GM21786 (cell line): ENCODE measurements at regions not wholly inside any gene's neighbourhood (a gene's known extent, or its start where the extent isn't known, plus 50 kb on each side); places are given as distances from the start of the nearest gene placed in this dataset.

Experiments
- ATAC-seq: cut with Tn5 transposase; IDR thresholded peaks from one replicate; pipeline ENCODE4 v1.9.1; 2021; ENCODE audit not compliant: unreplicated experiment

DNA sequence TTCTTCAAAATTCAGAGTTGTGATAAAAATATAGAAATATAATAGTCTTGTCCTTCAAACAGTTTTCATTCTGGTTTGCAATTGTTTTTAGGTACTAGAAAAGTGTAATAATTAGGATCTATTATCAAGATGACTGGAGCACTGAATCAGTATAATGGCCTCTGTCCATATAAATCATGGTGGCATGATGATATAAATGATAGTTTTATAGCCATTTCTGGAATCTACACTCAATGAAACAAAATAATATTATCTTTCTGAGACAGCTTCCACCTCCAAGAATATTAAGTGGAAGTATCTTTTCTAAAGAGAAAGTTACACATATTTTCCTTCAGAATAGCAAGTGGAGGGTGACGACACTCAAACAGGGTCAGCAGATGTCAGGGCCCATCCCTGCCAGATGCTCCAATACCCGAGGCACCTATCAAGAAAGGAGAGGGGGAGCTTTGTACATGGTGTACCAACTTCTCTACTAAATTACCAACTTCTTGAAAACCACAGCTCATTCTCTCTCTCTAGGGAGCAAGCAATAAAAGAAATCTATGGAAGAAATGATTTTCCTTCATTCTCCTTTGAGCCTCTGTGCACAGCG, 882.7 kb upstream of the CHAC2 start:
- no peak for ATAC-seq

DNA sequence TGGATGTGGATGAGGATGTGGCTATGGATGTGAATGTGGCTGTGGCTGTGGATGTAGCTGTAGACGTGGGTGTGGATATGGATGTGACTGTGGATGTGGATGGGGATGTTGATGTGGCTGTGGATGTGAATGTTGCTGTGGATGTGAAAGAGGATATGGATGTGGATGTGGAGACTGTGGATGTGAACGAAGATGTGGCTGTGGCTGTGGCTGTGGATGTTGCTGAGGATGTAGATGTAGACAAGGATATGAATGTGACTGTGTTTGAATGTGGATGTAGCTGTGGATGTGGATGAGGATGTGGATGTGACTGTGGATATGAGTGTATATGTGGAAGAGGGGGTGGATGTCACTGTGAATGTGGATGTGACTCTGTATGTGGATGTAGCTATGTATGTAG, 884.6 kb upstream of the CHAC2 start:
- no peak for ATAC-seq

GRCh38 chr2:52881606-52882005, 886.0 kb upstream of the CHAC2 start:
- no peak for ATAC-seq

GRCh38 chr2:52880872-52881271, 886.7 kb upstream of the CHAC2 start:
- ATAC-seq: no peak

DNA sequence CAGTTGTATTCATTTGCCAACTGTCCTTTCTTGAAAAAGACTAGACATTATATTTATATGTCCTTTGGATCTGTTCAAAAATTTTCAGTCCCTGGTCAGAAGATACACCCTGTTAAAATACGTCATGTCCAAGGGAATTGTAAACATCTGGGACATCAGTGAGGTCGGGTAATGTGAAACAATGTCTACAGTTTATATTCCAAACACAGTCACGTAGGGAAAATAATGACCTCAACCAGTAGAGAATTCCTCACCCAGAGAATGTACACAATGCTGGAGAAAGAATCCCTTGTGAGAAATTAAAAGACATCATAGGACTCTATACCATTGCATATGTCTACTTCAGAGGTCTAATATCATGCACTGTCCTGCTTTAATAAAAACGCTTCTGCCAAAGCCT, 888.0 kb upstream of the CHAC2 start:
- ATAC-seq: no peak

DNA sequence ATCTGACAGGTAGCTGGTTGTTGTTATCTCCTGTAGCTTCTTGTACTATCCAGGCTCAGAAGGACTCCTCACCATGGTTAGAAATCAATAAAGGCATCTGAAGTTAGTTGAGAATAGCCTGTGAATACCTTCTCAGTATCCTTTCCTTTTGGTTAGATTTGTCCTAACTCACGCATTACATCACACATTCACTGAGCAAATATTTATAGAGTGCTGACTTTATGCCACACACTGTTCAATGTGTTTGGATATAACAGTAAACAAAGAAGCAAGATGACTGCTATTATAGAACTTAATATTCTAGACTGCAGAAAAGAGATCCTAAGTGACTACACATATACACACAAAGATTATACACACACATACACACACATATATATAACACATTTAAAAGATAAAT, 889.9 kb upstream of the CHAC2 start:
- no peak for ATAC-seq

DNA sequence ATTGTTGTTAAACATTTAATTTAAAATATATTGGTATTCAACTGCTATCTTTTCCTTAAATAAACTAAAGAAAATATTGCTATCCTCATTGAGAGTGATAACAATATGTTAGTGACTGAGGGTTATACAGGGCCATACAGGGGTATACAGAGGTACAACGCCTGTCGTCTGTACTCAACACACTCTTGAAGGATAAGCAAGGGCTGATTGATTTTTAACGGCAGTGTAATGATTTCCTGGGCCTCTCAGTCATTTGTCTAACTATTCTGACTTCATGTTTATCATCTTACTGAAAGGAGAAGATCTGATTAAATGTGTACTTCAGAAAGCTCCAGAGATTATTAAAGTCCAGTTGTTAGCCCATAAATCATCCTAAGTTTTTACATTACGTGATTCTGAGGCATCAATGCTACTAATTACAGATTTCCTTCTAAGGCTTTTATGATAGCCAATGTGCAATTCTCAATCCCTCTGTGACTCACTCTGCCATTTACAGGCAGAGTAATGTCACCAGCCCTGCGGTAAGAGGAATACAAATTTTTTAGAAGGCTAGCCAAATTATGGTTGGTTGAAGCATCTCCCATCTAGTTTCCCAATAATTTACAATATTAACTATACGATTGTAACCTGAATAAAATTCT, 893.0 kb upstream of the CHAC2 start:
- no peak for ATAC-seq

DNA sequence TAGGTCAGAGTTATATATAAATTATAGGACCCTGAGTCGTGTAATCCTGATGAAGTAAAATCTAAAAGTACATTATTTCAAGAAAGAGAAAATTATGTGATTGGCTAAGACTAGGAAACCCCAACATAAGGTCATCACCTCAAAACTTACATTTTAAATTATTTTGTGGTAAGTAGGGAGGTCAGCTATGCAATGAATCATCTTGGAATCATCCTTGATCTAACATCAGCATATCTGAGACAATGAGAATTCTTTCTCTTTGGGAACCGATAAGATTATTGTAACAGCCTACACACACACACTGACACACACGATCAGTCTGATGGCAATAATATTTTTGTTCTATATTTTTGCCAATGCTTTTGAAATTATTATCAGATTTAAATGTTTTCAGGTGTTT, 904.8 kb upstream of the CHAC2 start:
- no peak for ATAC-seq

DNA sequence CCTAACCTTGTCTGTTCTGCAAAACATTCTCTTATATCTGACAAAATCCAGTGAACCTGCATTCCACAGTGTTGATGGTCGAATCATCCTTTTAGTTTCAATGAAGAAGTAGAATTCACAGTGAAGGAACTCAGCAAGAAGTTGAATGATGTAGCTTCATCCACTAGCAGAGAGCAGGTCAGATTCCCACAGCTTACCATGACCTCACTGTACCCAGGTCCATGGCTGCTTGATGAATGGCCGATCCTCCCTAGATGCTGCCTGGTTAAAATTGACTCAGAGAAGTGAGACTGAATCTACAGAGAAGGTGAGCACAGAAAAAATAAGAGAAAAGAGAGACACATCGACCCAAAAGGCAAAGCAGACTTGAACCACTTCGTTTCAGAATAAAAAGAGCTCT, 906.0 kb upstream of the CHAC2 start:
- ATAC-seq: no peak

DNA sequence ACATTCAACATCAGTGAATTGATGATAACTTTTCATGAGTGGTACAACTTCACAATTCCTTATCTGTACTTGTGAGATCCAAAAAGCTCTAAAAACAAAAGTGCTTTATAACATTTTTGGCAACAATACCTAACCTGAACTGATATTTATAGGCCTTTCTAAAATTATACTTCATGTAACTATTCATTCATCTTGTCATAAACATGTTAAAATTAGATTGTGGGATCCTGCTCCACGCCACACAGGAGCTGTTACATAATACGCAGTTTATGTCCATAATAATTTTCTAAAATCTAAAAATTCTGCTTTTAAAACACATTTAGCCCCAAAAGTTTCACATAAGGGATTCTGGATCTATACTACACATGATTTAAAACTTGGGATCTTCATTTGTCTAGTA, 908.5 kb upstream of the CHAC2 start:
- ATAC-seq: no peak

GRCh38 chr2:52857722-52858121, 909.9 kb upstream of the CHAC2 start:
- ATAC-seq: no peak

DNA sequence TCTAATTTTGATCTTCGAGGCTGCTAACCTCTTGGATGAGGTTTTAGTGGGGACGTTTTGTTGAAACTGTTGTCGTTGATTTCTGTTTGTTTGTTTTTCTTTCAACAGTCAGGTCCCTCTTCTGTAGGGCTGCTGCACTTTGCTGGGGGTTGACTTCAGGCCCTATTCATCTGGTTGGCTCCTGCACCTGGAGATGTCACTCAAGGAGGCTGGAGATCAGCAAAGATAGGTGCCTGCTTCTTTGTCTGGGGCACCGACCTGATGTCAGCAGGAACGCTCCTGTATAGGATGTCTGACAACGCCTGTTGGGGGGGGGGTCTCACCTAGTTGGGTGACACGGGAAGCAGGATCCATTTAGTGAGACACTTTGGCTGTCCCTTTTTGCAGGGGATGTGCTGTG, 915.6 kb upstream of the CHAC2 start:
- ATAC-seq: no peak

DNA sequence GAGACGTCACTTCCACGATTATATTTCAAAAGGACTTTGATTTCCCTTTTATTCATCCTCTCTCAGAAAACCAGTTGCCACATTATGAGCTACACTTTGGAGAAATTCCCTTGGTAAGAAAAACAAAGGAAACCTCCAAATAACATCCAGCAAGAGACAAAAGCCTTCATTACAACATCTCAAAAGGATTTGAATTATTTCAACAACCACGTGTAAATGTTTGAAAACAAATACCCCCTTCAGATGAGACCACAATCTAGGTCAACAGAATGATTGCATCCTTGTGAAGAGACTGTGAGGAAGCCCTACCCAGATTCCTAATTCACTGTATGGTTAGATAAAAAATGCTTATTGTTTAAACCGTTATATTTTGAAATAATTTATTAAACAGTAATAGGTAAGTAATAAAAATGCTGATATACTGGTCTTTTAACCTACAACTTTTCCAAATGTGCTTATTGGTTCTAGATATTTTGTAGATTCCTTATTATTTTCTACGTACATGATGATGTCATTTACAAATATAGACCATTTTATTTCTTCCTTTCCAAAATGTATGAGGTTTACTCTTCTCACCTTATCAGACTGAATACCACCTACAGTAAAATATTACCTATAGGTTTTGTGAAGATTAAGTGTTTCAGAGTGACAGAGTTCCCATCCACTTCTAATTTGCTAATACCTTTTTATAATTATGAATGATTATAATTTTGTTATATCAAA, 922.7 kb upstream of the CHAC2 start:
- ATAC-seq: no peak

GRCh38 chr2:52835909-52836308, 931.7 kb upstream of the CHAC2 start:
- no peak for ATAC-seq

- no peak for ATAC-seq
Observed at GRCh38 chr2:52831216-52831615, 936.4 kb upstream of the CHAC2 start.

DNA sequence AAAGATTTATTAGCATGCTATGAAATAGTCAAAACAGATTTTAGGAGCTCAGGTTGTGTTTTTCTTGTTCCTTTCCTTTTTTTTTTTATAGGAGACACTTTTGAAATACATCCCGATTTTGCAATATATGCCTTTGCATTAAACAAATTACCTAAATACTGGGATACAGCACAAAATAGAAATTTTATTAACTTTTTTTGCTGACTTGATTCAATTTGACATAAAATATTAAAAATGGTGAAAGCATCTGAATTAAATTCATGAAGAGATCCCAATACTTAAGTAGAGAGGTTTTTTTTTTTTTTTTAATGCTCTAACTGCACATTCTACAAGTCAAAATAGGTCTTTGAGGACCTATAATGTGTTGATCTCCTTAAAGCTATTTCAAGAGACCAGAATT, 939.5 kb upstream of the CHAC2 start:
- ATAC-seq: no peak

DNA sequence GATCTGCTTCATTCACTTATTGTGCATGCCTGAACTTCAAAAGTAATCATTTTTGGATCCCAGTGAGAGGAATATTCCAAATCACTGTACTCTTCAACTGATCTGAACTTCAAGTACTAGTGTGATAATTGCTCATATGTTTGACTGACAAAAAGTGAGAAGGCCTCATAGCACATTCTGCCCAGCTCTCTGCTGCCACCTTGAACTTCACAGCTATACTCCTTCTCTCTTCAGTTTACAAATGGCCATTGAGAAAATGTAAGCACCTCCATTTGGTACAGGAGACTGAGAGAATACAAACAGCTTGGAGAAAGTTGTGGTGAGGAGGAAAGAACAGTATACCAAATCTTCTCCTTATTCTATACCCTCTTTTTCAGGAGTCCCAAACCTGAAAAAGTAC, 946.0 kb upstream of the CHAC2 start:
- ATAC-seq: no peak

GRCh38 chr2:52818958-52819357, 948.6 kb upstream of the CHAC2 start:
- no peak for ATAC-seq

DNA sequence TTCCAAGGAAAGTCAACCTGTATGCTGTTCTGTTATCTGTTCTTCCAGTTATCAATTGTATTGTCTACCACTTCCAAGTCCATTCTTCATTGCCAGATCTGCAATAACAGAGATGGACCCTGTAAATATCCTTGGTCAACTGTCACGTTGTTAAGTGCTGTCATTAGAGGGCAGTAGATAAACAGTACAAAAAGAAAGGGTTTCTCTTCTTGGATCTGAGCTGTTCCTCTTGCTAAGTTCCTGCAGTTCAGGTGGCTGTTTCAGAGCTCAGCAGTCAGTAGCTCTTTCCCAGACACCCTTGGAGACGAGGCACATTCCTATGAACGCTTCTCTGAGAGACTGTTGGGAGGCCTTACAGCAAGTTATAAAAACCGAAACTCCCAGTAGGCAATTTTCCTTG, 957.1 kb upstream of the CHAC2 start:
- no peak for ATAC-seq

DNA sequence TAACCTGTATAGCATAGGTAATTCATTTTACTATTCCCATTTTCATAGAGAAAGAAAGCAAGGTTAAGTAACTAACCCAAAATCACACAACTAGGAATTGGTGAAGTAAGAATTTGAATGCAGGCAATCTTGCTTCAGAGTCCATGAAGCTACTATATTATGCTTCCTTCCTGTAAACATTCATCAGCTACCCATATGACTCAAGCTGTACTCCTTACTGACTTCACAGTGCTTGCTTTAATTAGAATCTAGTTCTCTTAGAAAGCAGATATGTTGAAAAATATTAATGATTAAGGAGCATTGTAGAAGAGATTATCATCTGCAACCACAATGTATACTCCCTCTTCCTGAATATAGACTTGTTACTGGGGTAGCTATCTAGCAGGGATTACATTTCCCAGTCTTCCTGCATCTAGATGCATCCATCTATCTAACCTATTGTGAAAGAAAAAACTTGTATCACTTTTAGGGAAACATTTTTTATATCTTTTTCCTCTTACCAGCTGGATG, 961.6 kb upstream of the CHAC2 start:
- no peak for ATAC-seq

DNA sequence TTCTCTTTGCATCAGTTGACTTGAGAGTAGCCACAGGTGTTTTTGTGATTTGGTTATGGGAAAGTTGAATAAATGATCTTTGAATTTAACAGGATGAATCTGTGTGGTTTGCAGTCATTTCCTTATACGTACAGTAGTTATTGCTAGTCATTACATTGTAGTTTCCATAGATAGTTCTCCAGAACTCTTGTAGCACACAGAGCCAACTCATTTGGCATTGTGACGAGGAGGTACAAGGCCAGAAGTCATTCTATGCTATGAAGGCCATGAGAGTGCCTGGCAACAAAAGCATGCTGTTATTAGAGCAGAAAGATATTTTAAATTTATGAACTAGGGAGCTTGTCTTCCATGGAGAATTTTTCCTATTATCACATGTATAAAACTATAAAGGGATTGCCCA, 973.0 kb upstream of the CHAC2 start:
- ATAC-seq: no peak

DNA sequence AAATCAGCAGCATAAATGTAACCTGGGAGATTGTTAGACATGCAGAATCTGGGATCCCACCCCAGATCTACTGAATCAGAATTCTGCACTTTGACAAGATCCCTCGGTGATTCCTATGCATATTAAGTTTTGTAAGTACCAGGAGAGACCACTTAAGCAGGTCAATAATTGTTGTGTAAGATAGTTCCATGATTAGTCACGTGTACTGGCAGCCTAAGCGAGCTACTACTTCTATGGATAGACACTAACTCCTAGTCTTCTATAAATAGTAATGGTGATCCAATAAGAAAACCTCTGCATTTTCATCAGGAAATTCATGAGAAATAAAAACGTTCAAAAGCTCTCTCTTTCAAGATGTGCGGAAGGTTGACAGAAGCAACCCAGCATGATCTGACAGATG, 988.2 kb upstream of the CHAC2 start:
- ATAC-seq: no peak
